Adrenal gland (tissue), 5 donors: ENCODE measurements at regions not wholly inside any gene's neighbourhood (a gene's known extent, or its start where the extent isn't known, plus 50 kb on each side); places are given as distances from the start of the nearest gene placed in this dataset.

Experiments
- POLR2A ChIP-seq, 2 donors: fragments of 450-650 bp; IDR thresholded peaks; one replicate each; pipeline ENCODE4 v1.6.1; 2017; ENCODE audit warnings: antibody characterized with exemption in 2 of 2, mild to moderate bottlenecking in 2 of 2, moderate library complexity in 1 of 2
- TF ChIP-seq, protein P1 (sequence below), 6 experiments: fragments of 450-650 bp in 4 of 6; fragments of 200-600 bp in 2 of 6; sonication (generic) in 1 of 6; IDR thresholded peaks; 1 replicate in 5 of 6; 2 replicates in 1 of 6; pipeline versions ENCODE4 v1.5.1 to v1.8.0; 2016 to 2021; ENCODE audit warnings: antibody characterized with exemption in 6 of 6, mild to moderate bottlenecking in 2 of 6, moderate library complexity in 1 of 6
- donor health status: DM: no; HTN: no; CAD: no.

DNA sequence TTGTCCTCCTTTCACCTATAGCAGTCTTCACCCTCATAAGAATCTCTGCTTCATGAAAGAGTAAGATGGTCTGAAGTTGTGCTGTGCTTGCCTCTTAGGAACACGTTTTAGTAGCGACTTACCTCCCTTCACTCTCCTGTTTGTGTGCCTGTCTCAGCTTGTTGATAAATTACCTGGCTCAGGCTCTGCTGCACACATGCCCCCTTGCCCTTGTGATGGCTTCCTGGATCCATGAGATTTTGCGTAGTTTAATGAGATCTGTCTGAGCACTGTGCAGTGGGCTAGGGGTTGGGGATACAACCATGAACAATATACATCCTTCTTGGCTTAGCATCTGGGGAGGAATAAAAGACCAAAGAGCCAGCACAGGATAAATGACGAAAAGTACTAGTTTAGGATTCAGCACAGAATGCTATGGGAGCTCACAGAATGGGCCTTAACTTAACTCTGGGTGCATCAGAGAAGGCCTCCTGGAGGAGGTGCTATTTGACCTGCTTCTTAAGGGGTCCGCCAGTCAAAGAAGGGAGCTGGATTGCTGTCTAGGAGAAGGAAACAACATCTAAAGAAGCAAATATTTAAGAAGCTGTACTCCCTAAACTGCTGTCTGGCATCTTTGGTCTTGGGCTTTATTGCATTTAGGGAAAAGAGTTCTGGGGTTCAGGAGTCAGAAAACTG is 175.7 kb upstream of the PLXNA2 start:
- TF ChIP-seq, protein P1, sequence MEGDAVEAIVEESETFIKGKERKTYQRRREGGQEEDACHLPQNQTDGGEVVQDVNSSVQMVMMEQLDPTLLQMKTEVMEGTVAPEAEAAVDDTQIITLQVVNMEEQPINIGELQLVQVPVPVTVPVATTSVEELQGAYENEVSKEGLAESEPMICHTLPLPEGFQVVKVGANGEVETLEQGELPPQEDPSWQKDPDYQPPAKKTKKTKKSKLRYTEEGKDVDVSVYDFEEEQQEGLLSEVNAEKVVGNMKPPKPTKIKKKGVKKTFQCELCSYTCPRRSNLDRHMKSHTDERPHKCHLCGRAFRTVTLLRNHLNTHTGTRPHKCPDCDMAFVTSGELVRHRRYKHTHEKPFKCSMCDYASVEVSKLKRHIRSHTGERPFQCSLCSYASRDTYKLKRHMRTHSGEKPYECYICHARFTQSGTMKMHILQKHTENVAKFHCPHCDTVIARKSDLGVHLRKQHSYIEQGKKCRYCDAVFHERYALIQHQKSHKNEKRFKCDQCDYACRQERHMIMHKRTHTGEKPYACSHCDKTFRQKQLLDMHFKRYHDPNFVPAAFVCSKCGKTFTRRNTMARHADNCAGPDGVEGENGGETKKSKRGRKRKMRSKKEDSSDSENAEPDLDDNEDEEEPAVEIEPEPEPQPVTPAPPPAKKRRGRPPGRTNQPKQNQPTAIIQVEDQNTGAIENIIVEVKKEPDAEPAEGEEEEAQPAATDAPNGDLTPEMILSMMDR (IDR thresholded peaks at IDR 0.05), result no peak
- no peak for TF ChIP-seq POLR2A (IDR thresholded peaks at IDR 0.05)
